ENCODE measurements at regions not wholly inside any gene's neighbourhood (a gene's known extent, or its start where the extent isn't known, plus 50 kb on each side); places are given as distances from the start of the nearest gene placed in this dataset.

- DNase-seq, result no peak
- H3K4me3 ChIP-seq, result no peak overlapping the region
- H3K9me3 ChIP-seq, result no peaks in the 10 kb centered on the region
- TF ChIP-seq CTCF (IDR thresholded peaks at IDR 0.05), result no peak
- no peak overlapping the region for H3K27ac ChIP-seq
- ATAC-seq, result no peak
- no peaks in the 10 kb centered on the region for H3K36me3 ChIP-seq
- no peaks in the 10 kb centered on the region for H3K4me1 ChIP-seq
- intact Hi-C loops (cut with DNase I), result no loop called here
- no peaks in the 10 kb centered on the region for H3K27me3 ChIP-seq (ENCODE audit: low read depth)
Observed at GRCh38 chr4:30656828-30657227, 63.3 kb upstream of the PCDH7 start.

- DNase-seq, result no peak
- intact Hi-C loops (cut with DNase I), result no loop called here
- H3K9me3 ChIP-seq, result no peaks in the 10 kb centered on the region
- H3K4me1 ChIP-seq, result no peaks in the 10 kb centered on the region
- H3K4me3 ChIP-seq, result no peak overlapping the region
- TF ChIP-seq CTCF (IDR thresholded peaks at IDR 0.05), result no peak
- no peaks in the 10 kb centered on the region for H3K36me3 ChIP-seq
- no peaks in the 10 kb centered on the region for H3K27me3 ChIP-seq (ENCODE audit: low read depth)
- no peak overlapping the region for H3K27ac ChIP-seq
- ATAC-seq, result no peak
Observed at GRCh38 chr4:30667919-30668318, 52.2 kb upstream of the PCDH7 start.

- no peak overlapping the region for H3K4me3 ChIP-seq
- H3K27ac ChIP-seq, result no peak overlapping the region
- ATAC-seq (no peak), DNase-seq (no peak)
- H3K27me3 ChIP-seq (ENCODE audit: low read depth), result no peaks in the 10 kb centered on the region
- no peak for TF ChIP-seq CTCF (IDR thresholded peaks at IDR 0.05)
- H3K9me3 ChIP-seq, result no peaks in the 10 kb centered on the region
- intact Hi-C loops (cut with DNase I), result no loop called here
- H3K4me1 ChIP-seq, result no peaks in the 10 kb centered on the region
- no peaks in the 10 kb centered on the region for H3K36me3 ChIP-seq
Observed at GRCh38 chr4:30670206-30670605, 50.0 kb upstream of the PCDH7 start.

Data from lower lobe of right lung (tissue), 2 donors.